Osteocyte (in vitro differentiated cells): ENCODE measurements at regions not wholly inside any gene's neighbourhood (a gene's known extent, or its start where the extent isn't known, plus 50 kb on each side); places are given as distances from the start of the nearest gene placed in this dataset.
A peak's percentile ranks its signal among the peaks of the same experiment; 100 is the strongest.

Experiments
- DNase-seq: peaks from one replicate; pipeline ENCODE4 v3.0.0; 2021; ENCODE audit warnings: mixed read lengths; ENCODE audit not compliant: unreplicated experiment; ENCODE audit errors: extremely low spot score
- H3K27ac Mint-ChIP-seq: one replicate; pipeline ENCODE4 v1.8.0; 2021; ENCODE audit warnings: mild to moderate bottlenecking, mixed read lengths; ENCODE audit not compliant: unreplicated experiment
- H3K27me3 Mint-ChIP-seq: one replicate; pipeline ENCODE4 v1.8.0; 2021; ENCODE audit warnings: mixed read lengths; ENCODE audit not compliant: unreplicated experiment
- H3K36me3 Mint-ChIP-seq: one replicate; pipeline ENCODE4 v1.8.0; 2021; ENCODE audit warnings: mixed read lengths; ENCODE audit not compliant: unreplicated experiment
- H3K4me1 Mint-ChIP-seq: one replicate; pipeline ENCODE4 v1.8.0; 2021; ENCODE audit warnings: mixed read lengths; ENCODE audit not compliant: unreplicated experiment
- H3K4me3 Mint-ChIP-seq: one replicate; pipeline ENCODE4 v1.8.0; 2021; ENCODE audit warnings: mild to moderate bottlenecking, moderate library complexity, mixed read lengths; ENCODE audit not compliant: unreplicated experiment
- H3K9me3 Mint-ChIP-seq: one replicate; pipeline ENCODE4 v1.8.0; 2021; ENCODE audit warnings: mixed read lengths; ENCODE audit not compliant: unreplicated experiment
- TF ChIP-seq, protein P1 (sequence below): fragments of 200-600 bp; sonication (generic); IDR thresholded peaks from 2 replicates; pipeline ENCODE4 v1.5.0; 2021; ENCODE audit warnings: antibody characterized with exemption, mild to moderate bottlenecking, moderate library complexity

DNA sequence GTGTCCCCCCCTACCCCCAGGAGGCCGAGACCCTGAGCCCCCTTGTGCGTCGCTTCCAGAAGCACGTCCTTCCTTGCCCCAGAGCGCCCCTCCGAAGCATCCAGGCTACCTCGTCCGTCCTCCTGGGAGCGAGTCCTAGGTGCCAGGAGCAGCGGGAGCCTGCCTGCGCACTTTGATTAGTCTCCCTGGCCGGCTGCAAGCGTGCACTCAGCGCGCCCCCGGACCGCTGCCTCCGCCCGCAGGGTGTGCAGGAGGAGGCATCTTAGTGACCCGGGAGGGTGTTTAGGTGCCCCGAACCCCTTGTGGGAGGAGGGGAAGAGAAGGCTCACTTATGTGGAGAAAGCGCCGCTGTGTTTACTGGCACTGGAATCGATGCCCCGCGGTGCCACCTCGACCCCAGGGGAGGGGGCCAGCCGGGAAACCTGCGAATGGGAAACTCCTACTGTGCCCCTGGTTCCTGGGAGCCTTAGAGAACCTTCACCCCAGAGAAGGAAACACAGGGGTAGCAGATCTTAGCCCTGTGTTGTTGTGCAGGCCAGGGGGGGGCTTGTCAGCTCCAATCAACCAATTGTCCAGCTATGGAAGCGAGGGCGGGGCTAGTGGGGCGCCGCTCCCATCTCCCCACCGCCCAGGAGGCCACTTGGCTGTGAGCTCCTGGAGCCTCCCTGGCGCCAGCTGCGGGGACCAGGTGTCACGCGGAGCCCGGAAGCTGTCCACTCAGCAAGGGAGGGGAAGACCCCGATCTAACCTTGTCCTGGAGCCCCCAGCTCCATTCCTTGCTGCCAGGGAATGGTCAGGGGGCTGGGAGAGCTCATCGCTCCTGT, 922.8 kb upstream of the EEF2KMT start:
- no peak overlapping the region for H3K27ac Mint-ChIP-seq
- H3K9me3 Mint-ChIP-seq = peaks cover 26% of the 10 kb centered on the region
- no peak for DNase-seq
- TF ChIP-seq, protein P1, sequence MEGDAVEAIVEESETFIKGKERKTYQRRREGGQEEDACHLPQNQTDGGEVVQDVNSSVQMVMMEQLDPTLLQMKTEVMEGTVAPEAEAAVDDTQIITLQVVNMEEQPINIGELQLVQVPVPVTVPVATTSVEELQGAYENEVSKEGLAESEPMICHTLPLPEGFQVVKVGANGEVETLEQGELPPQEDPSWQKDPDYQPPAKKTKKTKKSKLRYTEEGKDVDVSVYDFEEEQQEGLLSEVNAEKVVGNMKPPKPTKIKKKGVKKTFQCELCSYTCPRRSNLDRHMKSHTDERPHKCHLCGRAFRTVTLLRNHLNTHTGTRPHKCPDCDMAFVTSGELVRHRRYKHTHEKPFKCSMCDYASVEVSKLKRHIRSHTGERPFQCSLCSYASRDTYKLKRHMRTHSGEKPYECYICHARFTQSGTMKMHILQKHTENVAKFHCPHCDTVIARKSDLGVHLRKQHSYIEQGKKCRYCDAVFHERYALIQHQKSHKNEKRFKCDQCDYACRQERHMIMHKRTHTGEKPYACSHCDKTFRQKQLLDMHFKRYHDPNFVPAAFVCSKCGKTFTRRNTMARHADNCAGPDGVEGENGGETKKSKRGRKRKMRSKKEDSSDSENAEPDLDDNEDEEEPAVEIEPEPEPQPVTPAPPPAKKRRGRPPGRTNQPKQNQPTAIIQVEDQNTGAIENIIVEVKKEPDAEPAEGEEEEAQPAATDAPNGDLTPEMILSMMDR = no peak
- peaks cover 6% of the 10 kb centered on the region for H3K27me3 Mint-ChIP-seq
- H3K36me3 Mint-ChIP-seq = no peaks in the 10 kb centered on the region
- no peak overlapping the region for H3K4me3 Mint-ChIP-seq
- H3K4me1 Mint-ChIP-seq = no peaks in the 10 kb centered on the region

DNA sequence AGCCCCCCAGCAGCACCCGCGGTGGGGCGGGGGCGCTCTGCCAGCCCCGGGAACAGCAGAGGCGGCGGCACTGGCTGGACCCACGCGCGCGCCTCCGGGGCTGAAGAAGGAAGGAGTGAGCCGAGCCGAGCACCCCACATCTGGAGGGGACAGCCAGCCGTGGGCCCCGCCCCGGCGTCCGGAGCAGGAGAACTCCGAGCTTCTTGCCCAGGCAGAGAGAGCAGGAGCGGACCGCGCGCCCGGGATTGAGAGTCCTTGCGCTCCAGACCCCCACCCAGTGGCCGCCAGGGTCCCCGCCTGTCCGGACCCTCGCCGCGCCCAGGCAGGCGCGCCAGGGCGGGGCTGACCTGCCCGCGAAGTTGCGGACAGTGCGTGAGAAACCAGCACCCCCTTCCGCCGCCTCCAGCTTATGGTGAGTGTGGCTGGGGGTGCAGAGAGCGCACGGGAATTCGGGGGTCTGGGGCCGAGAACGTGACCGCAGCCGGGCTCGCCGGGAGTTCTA, 921.9 kb upstream of the EEF2KMT start:
- TF ChIP-seq, protein P1 = no peak
- H3K4me3 Mint-ChIP-seq = no peak overlapping the region
- H3K4me1 Mint-ChIP-seq = no peaks in the 10 kb centered on the region
- no peaks in the 10 kb centered on the region for H3K36me3 Mint-ChIP-seq
- peaks cover 22% of the 10 kb centered on the region for H3K9me3 Mint-ChIP-seq
- DNase-seq = no peak
- no peak overlapping the region for H3K27ac Mint-ChIP-seq
- H3K27me3 Mint-ChIP-seq = peaks cover 6% of the 10 kb centered on the region

DNA sequence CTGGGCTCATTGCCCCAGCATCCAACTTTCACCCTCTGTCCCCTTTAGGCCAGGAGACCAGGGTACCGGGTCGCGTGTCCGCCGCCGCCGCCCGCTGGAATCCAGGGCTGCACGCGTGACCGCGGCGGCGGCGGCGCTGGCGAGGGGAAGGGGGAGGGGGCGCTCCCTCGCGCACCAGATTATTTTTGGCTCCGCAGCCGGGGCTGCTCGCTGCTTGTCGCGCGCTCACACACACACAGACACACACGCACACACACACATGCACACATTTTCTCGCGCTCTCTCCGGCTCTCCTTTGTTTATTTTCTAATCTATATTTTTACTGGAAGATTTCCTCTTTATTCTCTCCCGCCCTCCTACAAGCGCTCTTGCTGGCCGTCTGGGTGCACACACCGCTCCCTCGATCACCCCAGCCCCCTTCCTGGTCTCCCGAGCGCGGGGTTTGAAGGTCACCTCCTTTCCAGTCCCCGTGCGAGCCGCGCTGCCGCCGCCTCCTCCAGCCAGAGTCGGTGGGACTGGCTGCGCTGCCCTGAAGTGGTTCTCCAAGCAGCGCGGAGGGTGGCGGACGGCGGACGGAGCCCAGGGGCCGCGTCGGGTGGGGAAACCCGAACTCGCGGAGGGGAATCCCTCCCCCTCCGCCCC, 921.4 kb upstream of the EEF2KMT start:
- TF ChIP-seq, protein P1 = no peak
- Mint-ChIP-seq H3K4me1 (no peaks in the 10 kb centered on the region), H3K9me3 (peaks cover 17% of the 10 kb centered on the region), H3K4me3 (no peak overlapping the region), H3K36me3 (no peaks in the 10 kb centered on the region), H3K27me3 (peaks cover 6% of the 10 kb centered on the region), H3K27ac (no peak overlapping the region)
- no peak for DNase-seq

GRCh38 chr16:6016530-6017184, 919.1 kb upstream of the EEF2KMT start:
- Mint-ChIP-seq H3K27ac (no peak overlapping the region), H3K36me3 (no peaks in the 10 kb centered on the region), H3K9me3 (peaks cover 22% of the 10 kb centered on the region), H3K27me3 (peaks cover 6% of the 10 kb centered on the region), H3K4me1 (no peaks in the 10 kb centered on the region), H3K4me3 (no peak overlapping the region)
- TF ChIP-seq, protein P1 = peak; percentile 21
- no peak for DNase-seq

DNA sequence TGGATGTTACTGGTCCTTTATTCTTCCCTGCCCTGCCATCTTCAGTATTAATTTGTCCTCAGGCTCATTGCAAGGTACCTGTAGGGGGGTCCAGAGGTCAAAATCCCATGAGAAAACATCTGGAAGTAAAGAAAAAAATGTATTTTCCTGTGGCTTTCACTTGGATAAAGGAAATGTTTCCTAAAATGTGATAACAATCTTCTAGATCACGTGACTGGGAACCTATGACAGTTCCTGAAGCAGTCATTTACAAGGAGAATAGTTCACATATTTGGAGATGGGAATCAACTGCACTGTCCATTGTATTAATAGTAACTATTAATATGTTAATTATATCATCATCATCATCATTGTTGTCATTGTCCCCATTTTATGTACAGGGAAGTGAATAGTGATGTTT, 915.1 kb upstream of the EEF2KMT start:
- peaks cover 37% of the 10 kb centered on the region for H3K9me3 Mint-ChIP-seq
- H3K27ac Mint-ChIP-seq = no peak overlapping the region
- no peak for DNase-seq
- H3K4me1 Mint-ChIP-seq = no peaks in the 10 kb centered on the region
- TF ChIP-seq, protein P1 = no peak
- H3K36me3 Mint-ChIP-seq = no peaks in the 10 kb centered on the region
- peaks cover 1% of the 10 kb centered on the region for H3K27me3 Mint-ChIP-seq
- no peak overlapping the region for H3K4me3 Mint-ChIP-seq
